GM21381 (cell line): ENCODE measurements at regions not wholly inside any gene's neighbourhood (a gene's known extent, or its start where the extent isn't known, plus 50 kb on each side); places are given as distances from the start of the nearest gene placed in this dataset.
"Not testable (repeated sequence)": the region's sequence is repeated elsewhere in the genome, so short reads cannot be mapped to it uniquely, and the experiment has no call there.

ENCODE experiments used
- ATAC-seq: cut with Tn5 transposase; IDR thresholded peaks from one replicate; pipeline ENCODE4 v1.9.1; 2021; ENCODE audit warnings: mild to moderate bottlenecking, moderate library complexity; ENCODE audit not compliant: unreplicated experiment

GRCh38 chr6:120384671-120385070, 949.6 kb downstream of the TBC1D32 start:
- ATAC-seq, result no peak

GRCh38 chr6:120383681-120384080, 950.6 kb downstream of the TBC1D32 start:
- ATAC-seq, result no peak

- peak; percentile 80 for ATAC-seq
These were observed 955.6 kb downstream of the TBC1D32 start for GRCh38 chr6:120378582-120379220.

GRCh38 chr6:120373185-120373584, 961.1 kb downstream of the TBC1D32 start:
- no peak for ATAC-seq

GRCh38 chr6:120363429-120363828, 970.9 kb downstream of the TBC1D32 start:
- ATAC-seq, result no peak

GRCh38 chr6:120358535-120358934, 975.7 kb downstream of the TBC1D32 start:
- not testable (repeated sequence) for ATAC-seq

GRCh38 chr6:120357447-120357846, 976.8 kb downstream of the TBC1D32 start:
- no peak for ATAC-seq

- no peak for ATAC-seq
These were observed 978.5 kb downstream of the TBC1D32 start for GRCh38 chr6:120355822-120356221.

- ATAC-seq, result peak; percentile 60
These were observed 979.7 kb downstream of the TBC1D32 start for GRCh38 chr6:120354452-120355098.

- ATAC-seq, result no peak
These were observed 981.8 kb downstream of the TBC1D32 start for GRCh38 chr6:120352491-120352890.

- no peak for ATAC-seq
These were observed 985.4 kb downstream of the TBC1D32 start for GRCh38 chr6:120348926-120349325.

GRCh38 chr6:120328521-120328920, 979.0 kb upstream of the MAN1A1 start:
- no peak for ATAC-seq

GRCh38 chr6:120320481-120321162, 971.1 kb upstream of the MAN1A1 start:
- ATAC-seq, result peak; percentile 71

GRCh38 chr6:120304223-120304622, 954.7 kb upstream of the MAN1A1 start:
- ATAC-seq, result no peak

GRCh38 chr6:120303527-120303926, 954.0 kb upstream of the MAN1A1 start:
- no peak for ATAC-seq

GRCh38 chr6:120302041-120302440, 952.5 kb upstream of the MAN1A1 start:
- ATAC-seq, result no peak

GRCh38 chr6:120290964-120291363, 941.4 kb upstream of the MAN1A1 start:
- ATAC-seq, result no peak

- no peak for ATAC-seq
These were observed 932.4 kb upstream of the MAN1A1 start for GRCh38 chr6:120282005-120282404.

- no peak for ATAC-seq
These were observed 930.1 kb upstream of the MAN1A1 start for GRCh38 chr6:120279466-120280167.

GRCh38 chr6:120278689-120279396, 929.3 kb upstream of the MAN1A1 start:
- no peak for ATAC-seq

GRCh38 chr6:120274547-120274946, 925.0 kb upstream of the MAN1A1 start:
- peak; percentile 86 for ATAC-seq
